Trophoblast cell (in vitro differentiated cells and primary cell): ENCODE measurements at regions not wholly inside any gene's neighbourhood (a gene's known extent, or its start where the extent isn't known, plus 50 kb on each side); places are given as distances from the start of the nearest gene placed in this dataset.

Experiments used
- DNase-seq, 2 donors: peaks; one replicate each; pipeline ENCODE4 v3.0.0-alpha.2; 2016
- H2AFZ ChIP-seq: 2 replicates; pipeline ENCODE4 v1.6.1; 2013; ENCODE audit warnings: low read length, moderate library complexity, mild to moderate bottlenecking; ENCODE audit not compliant: insufficient read depth, poor library complexity
- H2AK5ac ChIP-seq: 2 replicates; pipeline ENCODE4 v1.6.1; 2013; ENCODE audit warnings: mild to moderate bottlenecking, low read length
- H2BK120ac ChIP-seq: 2 replicates; pipeline ENCODE4 v1.6.1; 2013; ENCODE audit warnings: low read length, mild to moderate bottlenecking, moderate library complexity; ENCODE audit not compliant: insufficient read depth, poor library complexity
- H2BK12ac ChIP-seq: 2 replicates; pipeline ENCODE4 v1.6.1; 2013; ENCODE audit warnings: mild to moderate bottlenecking, low read length, moderate library complexity
- H2BK5ac ChIP-seq: 2 replicates; pipeline ENCODE4 v1.6.1; 2013; ENCODE audit warnings: low read length, low read depth, moderate library complexity, mild to moderate bottlenecking; ENCODE audit not compliant: poor library complexity
- H3K14ac ChIP-seq: 2 replicates; pipeline ENCODE4 v1.6.1; 2013; ENCODE audit warnings: mild to moderate bottlenecking, low read length
- H3K18ac ChIP-seq: 2 replicates; pipeline ENCODE4 v1.6.1; 2013; ENCODE audit warnings: mild to moderate bottlenecking, low read length
- H3K23ac ChIP-seq: 2 replicates; pipeline ENCODE4 v1.6.1; 2013; ENCODE audit warnings: low read length
- H3K27ac ChIP-seq: 2 replicates; pipeline ENCODE4 v1.5.1; 2013; ENCODE audit warnings: low read depth, mild to moderate bottlenecking, inconsistent platforms, low read length, moderate library complexity
- H3K27me3 ChIP-seq: 2 replicates; pipeline ENCODE4 v1.6.1; 2013; ENCODE audit warnings: inconsistent platforms, mild to moderate bottlenecking, low read length, moderate library complexity; ENCODE audit not compliant: insufficient read depth
- H3K36me3 ChIP-seq, 2 experiments: 1 replicate in 1 of 2; 2 replicates in 1 of 2; pipeline ENCODE4 v1.6.1; 2013; ENCODE audit warnings: low read length in 2 of 2, mild to moderate bottlenecking in 2 of 2, moderate library complexity in 1 of 2; ENCODE audit not compliant: insufficient read depth in 2 of 2, control insufficient read depth in 1 of 2
- H3K4ac ChIP-seq: 2 replicates; pipeline ENCODE4 v1.6.1; 2013; ENCODE audit warnings: low read depth, mild to moderate bottlenecking, low read length, moderate library complexity
- H3K4me1 ChIP-seq, 2 experiments: 1 replicate in 1 of 2; 2 replicates in 1 of 2; pipeline ENCODE4 v1.6.1; 2013; ENCODE audit warnings: low read length in 2 of 2, mild to moderate bottlenecking in 2 of 2, moderate library complexity in 1 of 2; ENCODE audit not compliant: insufficient read depth in 2 of 2, control insufficient read depth in 1 of 2
- H3K4me2 ChIP-seq: 2 replicates; pipeline ENCODE4 v1.6.1; 2013; ENCODE audit warnings: inconsistent platforms, mild to moderate bottlenecking, low read length, moderate library complexity
- H3K4me3 ChIP-seq: 2 replicates; pipeline ENCODE4 v1.5.1; 2013; ENCODE audit warnings: mild to moderate bottlenecking, low read depth, low read length, inconsistent platforms
- H3K79me1 ChIP-seq: one replicate; pipeline ENCODE4 v1.6.1; 2013; ENCODE audit warnings: low read length
- H3K79me2 ChIP-seq: 2 replicates; pipeline ENCODE4 v1.6.1; 2013; ENCODE audit warnings: low read length, mild to moderate bottlenecking; ENCODE audit not compliant: control insufficient read depth, insufficient read depth, poor library complexity
- H3K9ac ChIP-seq: 2 replicates; pipeline ENCODE4 v1.6.1; 2013; ENCODE audit warnings: mild to moderate bottlenecking, low read length
- H3K9me3 ChIP-seq: 2 replicates; pipeline ENCODE4 v1.6.1; 2013; ENCODE audit warnings: low read depth, mild to moderate bottlenecking, control low read depth, inconsistent platforms, low read length; ENCODE audit not compliant: insufficient read depth
- H4K12ac ChIP-seq: 2 replicates; pipeline ENCODE4 v1.6.1; 2013; ENCODE audit warnings: low read depth, mild to moderate bottlenecking, low read length, moderate library complexity
- H4K8ac ChIP-seq: 2 replicates; pipeline ENCODE4 v1.6.1; 2013; ENCODE audit warnings: low read depth, mild to moderate bottlenecking, low read length, moderate library complexity
- H4K91ac ChIP-seq: one replicate; pipeline ENCODE4 v1.6.1; 2013; ENCODE audit warnings: low read depth, mild to moderate bottlenecking, low read length, moderate library complexity
- WGBS: extraction: QIAGEN DNeasy Blood & Tissue Kit; methylation state at CpG from one replicate; pipeline ENCODE4 v1.1.7; 2013; ENCODE audit warnings: missing lambda C conversion rate; ENCODE audit not compliant: insufficient read length, insufficient coverage; ENCODE audit errors: extremely low coverage; 5-methylcytosine and 5-hydroxymethylcytosine counted together

GRCh38 chr2:67772216-67773170 lies 290.3 kb downstream of the C1D start:
- DNase-seq: no peak
- H3K18ac ChIP-seq: no peak overlapping the region

GRCh38 chr2:67773851-67774250 lies 289.0 kb downstream of the C1D start:
- Histone ChIP-seq H4K8ac (no peak overlapping the region), H3K18ac (no peak overlapping the region), H3K4ac (no peak overlapping the region), H3K9ac (no peak overlapping the region), H3K36me3 (no peaks in the 10 kb centered on the region), H3K4me1 (peaks cover 0 to 3% of the 10 kb centered on the region in 2 experiments), H3K4me3 (no peak overlapping the region), H2AFZ (no peak overlapping the region), H2BK5ac (no peak overlapping the region), H3K79me2 (no peaks in the 10 kb centered on the region), H3K27ac (no peak overlapping the region), H3K14ac (no peak overlapping the region), H2AK5ac (no peak overlapping the region), H3K27me3 (no peaks in the 10 kb centered on the region), H3K9me3 (no peaks in the 10 kb centered on the region), H3K23ac (no peak overlapping the region), H3K79me1 (no peaks in the 10 kb centered on the region), H2BK120ac (no peak overlapping the region), H4K12ac (no peak overlapping the region), H4K91ac (no peak overlapping the region), H3K4me2 (no peak overlapping the region), H2BK12ac (no peak overlapping the region)
- WGBS: no CpG with 5 or more reads among the region's 3 CpGs
- no peak for DNase-seq

More at GRCh38 chr2:67772216-67773170, 290.3 kb downstream of the C1D start:
- Histone ChIP-seq H3K27me3 (no peaks in the 10 kb centered on the region), H3K27ac (no peak overlapping the region), H2BK5ac (no peak overlapping the region), H3K4me2 (no peak overlapping the region), H2BK120ac (no peak overlapping the region), H2AK5ac (no peak overlapping the region), H2AFZ (no peak overlapping the region), H3K9ac (no peak overlapping the region), H4K91ac (no peak overlapping the region), H3K79me1 (no peaks in the 10 kb centered on the region), H3K36me3 (no peaks in the 10 kb centered on the region), H4K12ac (no peak overlapping the region), H3K4ac (no peak overlapping the region), H3K79me2 (no peaks in the 10 kb centered on the region), H4K8ac (no peak overlapping the region), H3K4me1 (peaks cover 0 to 3% of the 10 kb centered on the region in 2 experiments), H3K9me3 (peaks cover 2% of the 10 kb centered on the region), H3K23ac (no peak overlapping the region), H2BK12ac (no peak overlapping the region), H3K4me3 (no peak overlapping the region), H3K14ac (no peak overlapping the region)
- no CpG with 5 or more reads among the region's 9 CpGs for WGBS

- H2BK120ac ChIP-seq: no peak overlapping the region
- WGBS: no CpG with 5 or more reads among the region's 2 CpGs
- no peak overlapping the region for H4K91ac ChIP-seq
Measured at GRCh38 chr2:67776276-67776675, 286.5 kb downstream of the C1D start.

GRCh38 chr2:67777010-67777409 lies 285.8 kb downstream of the C1D start:
- Histone ChIP-seq H3K4me2 (no peak overlapping the region), H3K4ac (no peak overlapping the region), H2AFZ (no peak overlapping the region), H2AK5ac (no peak overlapping the region), H3K27me3 (no peaks in the 10 kb centered on the region), H2BK5ac (no peak overlapping the region), H3K79me1 (no peaks in the 10 kb centered on the region), H4K91ac (no peak overlapping the region), H2BK120ac (no peak overlapping the region), H3K18ac (no peak overlapping the region), H3K79me2 (no peaks in the 10 kb centered on the region), H3K14ac (no peak overlapping the region), H3K9ac (no peak overlapping the region), H3K27ac (no peak overlapping the region), H3K4me3 (no peak overlapping the region), H4K12ac (no peak overlapping the region), H3K4me1 (peaks cover 0 to 3% of the 10 kb centered on the region in 2 experiments), H3K36me3 (no peaks in the 10 kb centered on the region), H2BK12ac (no peak overlapping the region), H3K9me3 (no peaks in the 10 kb centered on the region), H4K8ac (no peak overlapping the region), H3K23ac (no peak overlapping the region)
- WGBS: no CpG with 5 or more reads among the region's 1 CpG
- no peak for DNase-seq

More at GRCh38 chr2:67776276-67776675, 286.5 kb downstream of the C1D start:
- Histone ChIP-seq H3K4me1 (peaks cover 0 to 3% of the 10 kb centered on the region in 2 experiments), H2BK5ac (no peak overlapping the region), H3K23ac (no peak overlapping the region), H2AFZ (no peak overlapping the region), H3K79me1 (no peaks in the 10 kb centered on the region), H3K9ac (no peak overlapping the region), H3K4ac (no peak overlapping the region), H3K18ac (no peak overlapping the region), H3K27ac (no peak overlapping the region), H2BK12ac (no peak overlapping the region), H4K12ac (no peak overlapping the region), H3K14ac (no peak overlapping the region), H2AK5ac (no peak overlapping the region), H3K27me3 (no peaks in the 10 kb centered on the region), H3K36me3 (no peaks in the 10 kb centered on the region), H4K8ac (no peak overlapping the region), H3K9me3 (no peaks in the 10 kb centered on the region), H3K79me2 (no peaks in the 10 kb centered on the region), H3K4me3 (no peak overlapping the region), H3K4me2 (no peak overlapping the region)
- no peak for DNase-seq
